LHCN-M2 (cell line): ENCODE measurements at regions not wholly inside any gene's neighbourhood (a gene's known extent, or its start where the extent isn't known, plus 50 kb on each side); places are given as distances from the start of the nearest gene placed in this dataset.
A peak's percentile ranks its signal among the peaks of the same experiment; 100 is the strongest.

Experiments used
- DNase-seq: peaks from one replicate; pipeline ENCODE4 v3.0.0-alpha.2; 2012; ENCODE audit warnings: low read depth

DNA sequence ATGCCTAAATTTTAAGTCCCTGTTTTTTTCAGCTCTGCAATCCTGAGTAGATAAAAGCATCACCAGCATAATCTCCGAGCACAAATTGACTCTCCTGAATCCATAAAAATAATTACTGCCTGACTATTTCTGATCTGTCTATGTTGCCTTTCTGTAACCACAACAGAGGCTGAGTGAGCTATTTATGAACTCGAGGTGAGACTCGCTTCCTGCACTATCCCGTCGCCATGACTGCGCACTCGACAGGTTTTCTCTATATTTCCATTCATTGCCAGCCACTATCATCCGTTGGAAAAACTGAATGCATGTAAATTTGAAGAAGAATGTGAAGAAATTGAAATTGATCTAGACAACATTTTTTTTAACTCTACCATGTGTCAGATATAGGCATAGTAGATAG is 897.2 kb downstream of the ADGRL2 start:
- no peak for DNase-seq

- no peak for DNase-seq
Observed at GRCh38 chr1:82695443-82695842, 894.7 kb downstream of the ADGRL2 start.

GRCh38 chr1:82690411-82690810 is 889.7 kb downstream of the ADGRL2 start:
- DNase-seq, result no peak

DNA sequence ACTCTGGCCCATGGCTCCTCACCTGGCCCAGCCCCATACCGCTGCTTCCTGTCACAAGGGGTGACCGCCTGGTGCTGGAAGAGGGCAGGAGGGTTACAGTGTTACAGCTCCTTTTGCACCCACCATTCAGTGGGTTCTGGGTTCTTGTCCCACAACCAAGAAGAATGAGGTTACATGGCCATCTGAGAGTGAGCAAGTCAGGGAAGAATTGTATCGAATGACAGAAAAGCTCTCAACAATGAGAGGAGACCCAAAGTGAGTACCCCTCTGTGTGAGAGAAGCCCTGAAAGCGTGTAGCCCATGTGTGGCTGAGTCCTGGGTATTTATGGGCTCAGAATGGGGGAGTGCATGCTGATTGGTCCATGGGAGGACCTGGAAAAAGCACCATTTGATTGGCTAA is 888.5 kb downstream of the ADGRL2 start:
- DNase-seq, result no peak

- no peak for DNase-seq
Observed at GRCh38 chr1:82686774-82687173, 886.0 kb downstream of the ADGRL2 start.

- no peak for DNase-seq
Observed at GRCh38 chr1:82646888-82647287, 846.2 kb downstream of the ADGRL2 start.

DNA sequence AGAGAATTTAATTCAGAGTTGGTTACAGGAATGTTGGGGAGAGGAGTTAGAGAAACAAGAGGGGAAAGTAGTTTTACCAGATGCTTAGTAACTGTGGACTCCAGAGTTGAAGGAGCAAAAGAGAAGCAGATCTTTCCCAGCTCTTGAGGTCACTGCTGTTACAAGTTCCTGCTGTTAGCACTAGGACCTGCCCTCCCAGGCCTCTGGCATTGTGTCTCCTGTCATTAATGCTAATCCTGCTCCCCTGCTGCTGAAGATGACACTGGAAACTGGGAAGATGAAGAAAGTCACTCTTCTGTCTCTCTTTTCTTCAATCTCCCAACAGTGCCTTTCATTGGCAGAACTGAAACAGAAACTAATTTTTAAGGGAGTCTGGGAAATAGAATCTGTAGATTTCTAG is 845.6 kb downstream of the ADGRL2 start:
- DNase-seq, result no peak

DNA sequence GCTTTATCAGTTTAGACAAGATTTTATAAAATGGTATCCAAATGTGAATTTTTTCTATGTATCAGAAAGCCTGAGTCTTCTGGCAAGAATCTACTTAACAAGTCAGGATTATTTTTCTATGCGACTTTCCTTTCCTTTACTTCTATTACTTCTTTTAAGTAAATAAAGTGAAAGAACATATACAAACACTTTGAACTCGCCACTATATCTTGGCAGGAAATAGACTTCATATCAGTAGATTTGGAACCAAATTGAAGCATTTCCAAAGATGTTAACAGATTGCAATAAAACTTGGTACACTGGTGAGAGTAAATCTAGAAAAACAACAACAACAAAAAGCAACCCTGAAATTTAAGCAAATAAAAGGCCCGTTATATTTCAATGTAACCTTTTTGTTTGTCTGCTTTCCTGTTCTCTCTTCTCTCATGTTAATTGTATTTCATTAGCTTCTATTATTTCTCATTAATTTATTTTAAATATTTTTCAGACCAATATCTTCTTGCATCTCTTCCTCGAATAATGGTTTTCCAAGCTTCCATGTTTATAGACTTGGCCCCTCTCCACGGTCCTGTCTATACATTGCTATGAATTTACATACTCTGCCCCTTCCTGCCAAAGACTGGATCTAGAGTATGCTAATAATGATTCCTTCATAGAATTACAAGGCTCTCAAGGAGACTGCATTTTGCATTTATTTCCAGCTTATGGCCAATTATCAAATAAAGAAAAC is 843.6 kb downstream of the ADGRL2 start:
- no peak for DNase-seq

DNA sequence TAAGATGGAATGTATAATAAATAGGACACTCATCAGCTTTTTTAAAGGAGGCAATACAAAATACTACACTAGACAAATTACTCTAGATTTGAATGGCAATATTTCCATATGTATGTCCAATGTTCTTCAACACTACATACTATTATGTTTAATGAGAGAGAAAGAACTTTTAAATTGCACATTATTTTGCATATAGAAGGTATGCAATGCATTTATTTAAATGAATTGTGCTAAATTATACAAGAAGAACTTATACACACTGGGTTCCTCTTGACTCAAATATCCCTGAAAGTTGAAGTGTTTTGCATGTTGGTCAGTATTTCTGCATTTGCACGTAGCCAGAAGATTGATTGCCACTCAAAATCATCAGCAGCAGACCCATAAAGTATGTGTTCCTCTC is 839.6 kb downstream of the ADGRL2 start:
- DNase-seq, result no peak

- DNase-seq, result no peak
Observed at GRCh38 chr1:82634266-82634665, 833.5 kb downstream of the ADGRL2 start.

GRCh38 chr1:82632155-82632554 is 831.4 kb downstream of the ADGRL2 start:
- DNase-seq, result peak; percentile 4

- no peak for DNase-seq
Observed at GRCh38 chr1:82628887-82629286, 828.2 kb downstream of the ADGRL2 start.

DNA sequence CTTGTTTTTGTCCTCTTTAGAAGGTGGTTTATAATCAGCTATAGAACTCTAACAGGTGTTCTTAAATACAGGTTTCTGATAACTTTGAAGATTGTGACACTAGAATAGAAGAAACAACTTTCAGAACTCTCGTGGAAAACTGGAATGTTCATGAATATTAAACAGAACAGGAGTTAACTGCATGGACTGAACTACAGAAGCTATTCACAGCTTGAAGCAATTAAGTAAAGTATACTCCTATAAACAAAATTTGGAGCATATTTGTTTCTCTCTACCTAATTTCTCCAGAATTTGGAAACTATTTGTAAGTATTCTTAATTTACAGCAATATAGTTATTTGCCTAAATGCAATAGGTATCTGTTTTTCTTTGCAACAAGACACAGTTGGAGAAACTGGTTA is 824.8 kb downstream of the ADGRL2 start:
- DNase-seq, result peak; percentile 4

DNA sequence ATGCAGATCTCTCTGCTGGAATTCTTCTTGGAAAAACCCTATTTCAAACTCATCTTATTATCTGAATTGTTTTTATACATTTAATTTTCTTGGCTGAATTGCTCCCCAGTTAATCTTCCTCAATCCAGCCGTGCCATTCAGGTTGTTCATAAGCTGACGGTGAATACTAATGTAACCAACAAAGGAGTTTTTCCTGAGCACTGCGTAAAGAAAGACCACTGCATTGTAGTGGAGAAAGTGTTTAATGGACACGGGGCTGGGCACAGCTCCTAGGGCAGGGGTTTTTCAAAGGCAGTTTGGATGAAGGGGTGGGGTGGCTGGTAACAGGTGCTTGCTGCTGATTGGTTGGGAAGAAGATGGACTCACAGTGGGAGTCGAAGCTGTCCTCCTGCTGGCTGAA is 820.3 kb downstream of the ADGRL2 start:
- DNase-seq, result no peak

DNA sequence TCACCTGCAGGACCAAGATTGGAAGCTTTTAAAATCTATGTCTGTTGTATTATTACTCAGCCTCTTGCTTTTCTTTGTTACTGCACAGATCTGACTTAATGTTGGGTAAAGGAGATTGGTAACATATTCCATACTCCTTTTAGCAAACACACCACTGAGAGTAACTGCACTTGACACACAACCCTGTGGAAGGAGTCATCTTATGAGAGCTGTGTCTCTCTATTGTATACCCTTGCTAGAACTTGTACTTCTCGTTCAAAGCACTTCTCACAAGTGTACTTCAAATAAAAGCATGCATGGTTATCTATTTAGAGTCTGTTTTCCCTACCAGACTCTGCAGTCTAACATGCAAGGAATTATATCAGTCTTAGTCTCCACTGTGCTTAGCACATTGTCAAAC is 813.4 kb downstream of the ADGRL2 start:
- DNase-seq, result no peak

- no peak for DNase-seq
Observed at GRCh38 chr1:82612986-82613385, 812.3 kb downstream of the ADGRL2 start.

DNA sequence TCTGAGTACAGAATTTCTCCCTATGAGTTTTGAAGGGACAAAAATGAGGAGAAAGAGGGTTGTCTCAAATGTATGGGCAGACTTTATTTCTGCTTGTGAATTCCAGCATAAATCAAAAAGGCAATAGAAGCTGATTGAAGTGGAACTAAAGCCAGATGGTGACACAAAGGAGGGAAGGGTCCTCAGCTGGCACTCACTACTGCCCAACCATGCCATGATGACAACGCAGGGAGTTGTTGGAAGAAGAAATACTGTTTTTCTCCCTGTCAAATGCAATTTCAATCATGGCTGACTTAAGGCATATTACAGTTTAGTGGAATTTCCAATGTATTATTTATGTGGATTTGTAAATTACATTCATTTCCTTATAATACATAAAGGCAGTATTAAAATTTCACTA is 805.8 kb downstream of the ADGRL2 start:
- no peak for DNase-seq

- DNase-seq, result no peak
Observed at GRCh38 chr1:82604524-82604923, 803.8 kb downstream of the ADGRL2 start.

- no peak for DNase-seq
Observed at GRCh38 chr1:82600314-82600713, 799.6 kb downstream of the ADGRL2 start.

DNA sequence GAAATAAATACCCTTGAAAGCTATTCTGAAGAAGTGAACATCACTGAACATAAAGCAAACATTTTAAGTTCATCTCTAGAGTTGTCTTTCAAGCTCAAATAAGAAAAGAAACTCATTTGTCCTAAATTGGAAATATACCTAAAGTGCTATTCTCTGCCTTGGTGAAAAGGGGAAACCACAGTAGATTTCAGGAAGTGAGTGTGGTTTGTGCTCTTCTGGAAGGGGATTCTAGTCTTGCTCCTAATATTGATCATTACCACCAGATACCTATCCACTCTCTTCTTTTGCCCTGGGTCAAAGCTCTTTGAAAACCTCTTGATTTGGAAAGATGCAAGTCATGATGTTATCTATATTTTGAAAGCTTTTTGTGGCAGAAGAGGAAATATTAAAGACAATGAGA is 798.1 kb downstream of the ADGRL2 start:
- DNase-seq, result no peak

DNA sequence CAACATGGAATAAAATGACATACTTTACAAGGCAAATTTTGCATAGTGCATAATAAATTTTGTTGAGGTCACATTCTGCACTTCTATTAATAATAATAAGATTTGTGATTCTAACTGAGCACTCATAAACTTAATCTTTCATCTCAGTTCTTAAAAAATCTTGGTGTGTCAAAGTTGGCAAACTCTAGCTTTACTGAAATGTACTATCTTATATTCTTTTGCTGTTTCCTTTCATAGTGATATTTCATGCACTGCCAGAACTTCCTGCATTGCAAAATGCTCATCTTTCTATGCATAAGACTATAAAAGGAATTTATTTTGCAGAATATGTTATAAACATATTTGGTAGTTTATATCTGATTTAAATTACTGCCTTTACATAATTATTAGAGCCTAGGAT is 797.6 kb downstream of the ADGRL2 start:
- DNase-seq, result no peak

GRCh38 chr1:82597649-82598048 is 796.9 kb downstream of the ADGRL2 start:
- no peak for DNase-seq

DNA sequence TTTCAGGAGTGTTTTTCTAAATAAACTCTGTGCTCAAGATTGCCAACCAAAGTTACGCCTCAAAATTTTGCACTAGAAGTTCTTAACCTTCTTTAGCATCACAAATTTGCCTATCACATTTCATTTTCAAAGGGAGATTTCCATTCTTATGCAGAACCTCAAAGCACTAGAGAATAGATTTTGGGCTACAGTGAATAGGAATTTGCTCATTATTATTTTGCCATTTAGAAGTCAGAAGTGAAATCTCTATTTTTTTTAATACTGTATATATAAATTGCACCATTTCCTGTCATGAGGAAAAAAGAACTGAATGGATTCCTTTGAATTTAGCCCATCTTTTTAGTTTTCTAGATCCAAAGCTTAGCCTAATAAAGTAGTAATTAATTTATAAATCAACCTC is 796.4 kb downstream of the ADGRL2 start:
- DNase-seq, result no peak

GRCh38 chr1:82593561-82593960 is 792.8 kb downstream of the ADGRL2 start:
- no peak for DNase-seq
